ENCODE measurements at regions not wholly inside any gene's neighbourhood (a gene's known extent, or its start where the extent isn't known, plus 50 kb on each side); places are given as distances from the start of the nearest gene placed in this dataset.
"Not testable (repeated sequence)": the region's sequence is repeated elsewhere in the genome, so short reads cannot be mapped to it uniquely, and the experiment has no call there.

DNA sequence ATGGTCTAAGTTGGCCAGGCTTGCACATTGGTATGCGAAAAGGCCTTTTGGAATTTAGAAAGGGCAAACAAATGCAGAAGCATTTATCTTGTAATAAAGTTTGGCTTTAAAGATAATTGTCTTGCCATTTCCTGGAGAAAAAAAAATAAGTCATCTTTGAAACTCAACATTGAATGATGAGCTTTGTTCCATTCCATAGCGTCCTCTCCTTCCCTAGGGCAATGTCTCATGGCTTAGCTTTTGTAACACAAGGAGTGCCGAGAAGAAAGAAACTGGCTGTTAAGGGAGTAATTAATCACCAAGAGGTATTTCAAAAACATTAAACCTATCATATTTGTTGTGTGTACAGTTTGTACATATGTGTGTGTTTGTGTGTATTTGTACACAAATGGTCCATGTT is 372.3 kb downstream of the NPIPA8 start:
- TF ChIP-seq, protein P1, sequence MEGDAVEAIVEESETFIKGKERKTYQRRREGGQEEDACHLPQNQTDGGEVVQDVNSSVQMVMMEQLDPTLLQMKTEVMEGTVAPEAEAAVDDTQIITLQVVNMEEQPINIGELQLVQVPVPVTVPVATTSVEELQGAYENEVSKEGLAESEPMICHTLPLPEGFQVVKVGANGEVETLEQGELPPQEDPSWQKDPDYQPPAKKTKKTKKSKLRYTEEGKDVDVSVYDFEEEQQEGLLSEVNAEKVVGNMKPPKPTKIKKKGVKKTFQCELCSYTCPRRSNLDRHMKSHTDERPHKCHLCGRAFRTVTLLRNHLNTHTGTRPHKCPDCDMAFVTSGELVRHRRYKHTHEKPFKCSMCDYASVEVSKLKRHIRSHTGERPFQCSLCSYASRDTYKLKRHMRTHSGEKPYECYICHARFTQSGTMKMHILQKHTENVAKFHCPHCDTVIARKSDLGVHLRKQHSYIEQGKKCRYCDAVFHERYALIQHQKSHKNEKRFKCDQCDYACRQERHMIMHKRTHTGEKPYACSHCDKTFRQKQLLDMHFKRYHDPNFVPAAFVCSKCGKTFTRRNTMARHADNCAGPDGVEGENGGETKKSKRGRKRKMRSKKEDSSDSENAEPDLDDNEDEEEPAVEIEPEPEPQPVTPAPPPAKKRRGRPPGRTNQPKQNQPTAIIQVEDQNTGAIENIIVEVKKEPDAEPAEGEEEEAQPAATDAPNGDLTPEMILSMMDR (IDR thresholded peaks at IDR 0.05; ENCODE audit: extremely low read depth, insufficient read depth, missing control alignments) = no peak
- in situ Hi-C loops (cut with MboI; ENCODE audit: low pct_unique_long_range_greater_than_20kb, low sequenced_read_pairs, unreplicated experiment) = no loop called here
- no peak for DNase-seq (ENCODE audit: low spot score)

DNA sequence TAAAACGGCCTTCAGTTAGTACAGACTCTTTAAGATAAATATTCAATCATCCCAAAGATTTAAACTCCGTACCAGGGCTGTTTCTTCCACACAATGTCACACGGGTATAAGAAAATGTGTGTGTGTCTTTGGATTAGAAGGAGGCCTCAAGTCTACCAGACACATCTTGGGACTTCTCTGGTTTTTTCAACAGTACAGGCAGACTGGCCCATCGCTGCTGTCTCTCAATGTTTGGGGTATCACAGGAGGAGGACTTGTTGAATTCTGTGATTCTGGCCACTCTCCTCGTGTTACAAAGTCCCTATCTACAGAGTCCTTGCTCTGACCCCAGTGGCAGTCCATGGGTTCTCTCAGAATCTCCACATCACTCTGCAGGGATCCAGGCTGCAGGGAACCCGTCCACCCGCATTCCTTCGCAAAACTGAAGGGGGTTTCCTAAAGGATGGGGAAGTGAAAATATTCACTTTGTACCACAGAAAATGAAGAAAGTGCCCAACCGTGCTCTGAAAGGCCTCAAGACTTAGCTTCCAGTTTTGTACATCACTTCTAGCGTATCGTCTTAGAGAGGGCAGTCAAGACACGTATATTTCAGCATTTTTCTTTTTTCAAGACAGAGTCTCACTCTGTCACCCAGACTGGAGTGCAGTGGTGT is 373.2 kb downstream of the NPIPA8 start:
- in situ Hi-C loops (cut with MboI; ENCODE audit: low pct_unique_long_range_greater_than_20kb, low sequenced_read_pairs, unreplicated experiment) = no loop called here
- DNase-seq (ENCODE audit: low spot score) = no peak

DNA sequence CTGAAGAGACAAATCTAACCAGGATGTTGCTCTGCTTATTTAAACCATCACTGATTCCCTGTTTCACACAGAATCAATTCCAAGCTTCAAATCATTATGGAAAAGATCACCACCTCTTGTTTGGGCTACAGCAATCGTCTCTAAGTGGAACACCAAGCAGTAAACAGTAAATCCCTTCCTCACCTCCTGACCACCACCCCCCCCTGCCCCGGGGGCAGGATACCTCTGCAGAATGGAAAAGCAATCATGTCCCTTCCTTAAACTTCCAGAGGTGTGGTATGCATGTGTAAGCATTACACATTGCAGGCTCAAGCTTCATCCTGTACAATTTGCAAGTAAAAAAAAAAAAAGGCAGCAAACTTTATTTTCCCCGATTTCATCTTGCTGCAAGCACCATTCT is 373.8 kb downstream of the NPIPA8 start:
- in situ Hi-C loops (cut with MboI; ENCODE audit: low pct_unique_long_range_greater_than_20kb, low sequenced_read_pairs, unreplicated experiment) = no loop called here
- TF ChIP-seq, protein P1 (IDR thresholded peaks at IDR 0.05; ENCODE audit: extremely low read depth, insufficient read depth, missing control alignments) = no peak
- no peak for DNase-seq (ENCODE audit: low spot score)

More for the DNA sequence above, 373.2 kb downstream of the NPIPA8 start:
- TF ChIP-seq, protein P1 (IDR thresholded peaks at IDR 0.05; ENCODE audit: extremely low read depth, insufficient read depth, missing control alignments) = no peak

DNA sequence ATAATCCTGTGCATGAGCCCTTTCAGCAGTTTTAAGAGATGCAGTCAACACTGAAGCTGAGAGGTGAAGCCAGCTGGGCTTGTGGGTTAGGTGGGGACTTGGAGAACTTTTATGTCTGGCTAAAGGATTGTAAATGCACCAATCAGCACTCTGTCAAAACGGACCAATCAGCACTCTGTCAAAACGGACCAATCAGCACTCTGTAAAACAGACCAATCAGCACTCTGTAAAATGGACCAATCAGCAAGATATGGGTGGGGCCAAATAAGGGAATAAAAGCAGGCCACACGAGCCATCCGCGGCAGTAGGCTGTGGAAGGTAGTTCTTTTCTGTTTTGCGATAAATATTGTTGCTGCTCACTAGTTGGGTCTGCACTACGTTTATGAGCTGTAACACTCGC is 374.7 kb downstream of the NPIPA8 start:
- DNase-seq (ENCODE audit: low spot score); in situ Hi-C loops (cut with MboI; ENCODE audit: low pct_unique_long_range_greater_than_20kb, low sequenced_read_pairs, unreplicated experiment): not testable (repeated sequence)

DNA sequence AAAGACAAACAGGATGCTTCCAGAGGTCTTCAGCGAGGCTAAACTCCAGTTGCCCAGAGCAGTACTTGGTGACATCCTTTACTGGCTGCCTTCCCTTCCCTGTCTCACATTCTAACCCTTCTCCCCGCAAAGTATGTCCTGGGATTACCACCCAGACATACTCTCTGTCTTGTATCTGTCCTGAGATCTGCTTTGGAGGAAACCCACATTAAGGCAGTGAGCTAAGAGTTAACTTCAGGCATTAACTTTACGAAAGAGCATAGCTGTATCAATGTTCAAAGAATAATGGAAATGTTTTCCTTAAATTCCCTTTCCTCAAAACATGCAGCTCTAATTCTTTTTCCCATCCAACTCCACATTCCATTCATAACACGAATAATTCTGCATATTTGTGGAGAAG is 385.2 kb downstream of the NPIPA8 start:
- no peak for DNase-seq (ENCODE audit: low spot score)
- in situ Hi-C loops (cut with MboI; ENCODE audit: low pct_unique_long_range_greater_than_20kb, low sequenced_read_pairs, unreplicated experiment) = no loop called here
- TF ChIP-seq, protein P1 (IDR thresholded peaks at IDR 0.05; ENCODE audit: extremely low read depth, insufficient read depth, missing control alignments) = no peak

DNA sequence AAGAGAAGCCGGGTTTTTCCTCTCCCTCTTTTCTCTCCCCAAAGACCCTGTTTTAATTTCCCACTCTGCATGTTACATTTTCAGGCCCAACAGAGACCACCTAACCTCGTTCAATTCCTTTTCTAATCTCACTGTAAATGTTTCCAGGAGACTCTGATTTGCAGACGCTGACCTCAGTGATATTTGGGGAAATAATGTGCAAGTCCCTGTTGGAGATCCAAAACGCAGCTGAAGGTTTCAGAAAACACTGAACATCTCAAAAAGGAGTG is 386.6 kb downstream of the NPIPA8 start:
- no peak for DNase-seq (ENCODE audit: low spot score)
- in situ Hi-C loops (cut with MboI; ENCODE audit: low pct_unique_long_range_greater_than_20kb, low sequenced_read_pairs, unreplicated experiment) = no loop called here
- TF ChIP-seq, protein P1 (IDR thresholded peaks at IDR 0.05; ENCODE audit: extremely low read depth, insufficient read depth, missing control alignments) = no peak

DNA sequence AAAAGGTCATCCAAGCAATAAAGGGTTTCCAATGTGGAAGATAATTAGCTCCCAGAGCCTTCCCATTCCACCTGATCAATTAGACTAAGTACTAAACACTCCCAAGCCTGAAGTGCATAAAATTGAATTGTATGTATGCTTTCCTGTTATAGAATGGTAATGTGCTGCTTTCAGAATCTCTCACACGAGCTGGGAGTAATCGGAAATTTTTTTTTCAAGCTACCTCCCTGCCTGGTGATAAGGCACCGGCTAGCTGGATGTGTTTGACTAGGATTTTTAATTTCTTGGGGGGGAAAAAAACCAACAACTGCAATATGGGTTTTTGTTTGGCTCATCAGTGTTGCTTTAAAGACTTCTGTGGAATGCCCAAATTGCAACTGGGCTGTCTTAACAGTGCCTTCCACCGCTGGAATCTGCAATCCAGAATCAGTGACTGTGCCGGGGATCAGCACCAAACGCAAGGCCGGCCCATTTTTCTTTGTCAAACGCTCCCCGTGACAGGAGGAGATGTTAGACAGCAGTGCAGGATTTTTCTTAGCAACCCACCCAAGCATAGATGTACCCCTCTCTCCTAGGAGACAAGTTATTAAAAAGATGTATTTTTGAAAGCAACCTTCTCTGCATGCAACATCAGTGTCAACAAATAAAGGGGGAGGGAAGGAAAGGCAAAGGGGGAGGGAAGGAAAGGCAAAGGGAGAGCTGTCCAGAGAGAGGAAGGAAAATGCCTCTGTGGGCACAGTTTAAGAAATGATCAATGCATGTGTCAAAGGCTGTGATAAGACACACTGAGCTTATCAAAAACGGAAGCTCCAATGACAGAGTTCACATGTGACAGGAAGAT is 387.2 kb downstream of the NPIPA8 start:
- in situ Hi-C loops (cut with MboI; ENCODE audit: low pct_unique_long_range_greater_than_20kb, low sequenced_read_pairs, unreplicated experiment) = no loop called here
- TF ChIP-seq, protein P1 (IDR thresholded peaks at IDR 0.05; ENCODE audit: extremely low read depth, insufficient read depth, missing control alignments) = no peak
- DNase-seq (ENCODE audit: low spot score) = no peak

Measured in GM13977 (cell line).